ENCODE measurements at regions not wholly inside any gene's neighbourhood (a gene's known extent, or its start where the extent isn't known, plus 50 kb on each side); places are given as distances from the start of the nearest gene placed in this dataset.
"Not testable (repeated sequence)": the region's sequence is repeated elsewhere in the genome, so short reads cannot be mapped to it uniquely, and the experiment has no call there.

DNA sequence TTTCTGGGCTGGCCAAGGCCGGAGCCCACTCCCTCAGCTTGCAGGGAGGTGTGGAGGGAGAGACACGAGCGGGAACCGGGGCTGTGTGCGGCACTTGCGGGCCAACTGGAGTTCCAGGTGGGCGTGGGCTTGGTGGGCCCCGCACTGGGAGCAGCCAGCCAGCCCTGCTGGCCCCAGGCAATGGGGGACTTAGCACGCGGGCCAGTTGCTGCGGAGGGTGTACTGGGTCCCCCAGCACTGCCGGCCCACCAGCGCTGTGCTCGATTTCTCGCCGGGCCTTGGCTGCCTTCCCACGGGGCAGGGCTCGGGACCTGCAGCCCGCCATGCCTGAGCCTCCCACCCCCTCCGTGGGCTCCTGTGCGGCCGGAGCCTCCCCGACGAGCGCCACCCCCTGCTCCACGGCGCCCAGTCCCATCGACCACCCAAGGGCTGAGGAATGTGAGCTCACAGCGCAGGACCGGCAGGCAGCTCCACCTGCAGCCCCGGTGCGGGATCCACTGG, 300.1 kb downstream of the SLC7A11 start:
- H3K9me3 ChIP-seq (ENCODE audit: control insufficient read depth in 1 of 2, low read length in 2 of 2); H3K4me3 ChIP-seq (ENCODE audit: low read depth in 1 of 2, low read length in 2 of 2); H3K9ac ChIP-seq (ENCODE audit: low read depth in 1 of 2, low read length in 2 of 2); H3K27me3 ChIP-seq (ENCODE audit: control insufficient read depth in 1 of 2, insufficient read depth in 2 of 2, low read length in 2 of 2); H3K36me3 ChIP-seq (ENCODE audit: control insufficient read depth in 1 of 2, insufficient read depth in 2 of 2, low read length in 2 of 2); H3K4me1 ChIP-seq (ENCODE audit: control insufficient read depth in 1 of 2, insufficient read depth in 2 of 2, low read length in 2 of 2); H3K27ac ChIP-seq (ENCODE audit: low read depth, low read length): not testable (repeated sequence)

DNA sequence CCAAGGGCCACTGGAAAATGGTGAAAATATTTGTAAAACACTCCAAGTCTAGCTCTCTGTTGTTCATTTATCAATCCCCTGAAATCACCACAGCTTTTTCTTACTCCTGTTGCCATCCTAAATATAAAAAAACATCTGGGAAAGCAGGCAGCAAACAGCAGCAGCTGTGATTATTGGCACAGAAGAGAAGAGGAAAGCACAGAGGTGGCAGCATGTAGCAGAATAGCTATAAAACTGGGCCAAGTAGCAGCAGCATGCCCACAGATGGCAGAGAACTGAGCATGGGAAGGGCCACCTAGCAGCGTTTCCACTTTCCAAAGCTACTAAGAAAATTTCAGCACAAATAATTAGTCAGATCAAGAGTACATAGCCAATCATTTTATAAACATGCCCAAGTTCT, 307.2 kb downstream of the SLC7A11 start:
- Histone ChIP-seq H3K4me3 (ENCODE audit: low read depth in 1 of 2, low read length in 2 of 2) (no peak overlapping the region), H3K9me3 (ENCODE audit: control insufficient read depth in 1 of 2, low read length in 2 of 2) (no peaks in the 10 kb centered on the region), H3K4me1 (ENCODE audit: control insufficient read depth in 1 of 2, insufficient read depth in 2 of 2, low read length in 2 of 2) (no peaks in the 10 kb centered on the region), H3K9ac (ENCODE audit: low read depth in 1 of 2, low read length in 2 of 2) (no peak overlapping the region), H3K27ac (ENCODE audit: low read depth, low read length) (no peak overlapping the region), H3K36me3 (ENCODE audit: control insufficient read depth in 1 of 2, insufficient read depth in 2 of 2, low read length in 2 of 2) (no peaks in the 10 kb centered on the region), H3K27me3 (ENCODE audit: control insufficient read depth in 1 of 2, insufficient read depth in 2 of 2, low read length in 2 of 2) (no peaks in the 10 kb centered on the region)

DNA sequence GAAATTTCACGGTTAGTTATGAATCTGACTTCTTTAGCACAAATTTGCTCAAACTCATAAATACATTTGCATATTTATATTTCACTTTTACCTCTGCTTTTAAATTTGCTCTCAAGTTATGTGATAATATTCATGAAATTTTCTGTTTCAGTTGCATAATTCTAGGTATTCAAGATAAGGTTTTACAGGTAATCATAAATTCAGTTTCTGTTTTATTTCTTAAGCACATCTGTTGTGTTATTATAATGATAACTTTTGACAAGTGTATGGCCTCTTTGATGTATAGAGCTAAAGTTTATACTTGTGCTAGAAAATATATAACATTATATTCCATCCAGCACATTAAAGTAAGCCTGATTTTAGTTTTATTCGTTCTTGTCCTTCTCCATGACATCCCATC, 308.1 kb downstream of the SLC7A11 start:
- no peak overlapping the region for H3K4me3 ChIP-seq (ENCODE audit: low read depth in 1 of 2, low read length in 2 of 2)
- no peak overlapping the region for H3K27ac ChIP-seq (ENCODE audit: low read depth, low read length)
- no peaks in the 10 kb centered on the region for H3K36me3 ChIP-seq (ENCODE audit: control insufficient read depth in 1 of 2, insufficient read depth in 2 of 2, low read length in 2 of 2)
- H3K9me3 ChIP-seq (ENCODE audit: control insufficient read depth in 1 of 2, low read length in 2 of 2): no peaks in the 10 kb centered on the region
- no peaks in the 10 kb centered on the region for H3K4me1 ChIP-seq (ENCODE audit: control insufficient read depth in 1 of 2, insufficient read depth in 2 of 2, low read length in 2 of 2)
- no peak overlapping the region for H3K9ac ChIP-seq (ENCODE audit: low read depth in 1 of 2, low read length in 2 of 2)
- H3K27me3 ChIP-seq (ENCODE audit: control insufficient read depth in 1 of 2, insufficient read depth in 2 of 2, low read length in 2 of 2): no peaks in the 10 kb centered on the region

- no peaks in the 10 kb centered on the region for H3K4me1 ChIP-seq (ENCODE audit: control insufficient read depth in 1 of 2, insufficient read depth in 2 of 2, low read length in 2 of 2)
- no peak overlapping the region for H3K27ac ChIP-seq (ENCODE audit: low read depth, low read length)
- H3K27me3 ChIP-seq (ENCODE audit: control insufficient read depth in 1 of 2, insufficient read depth in 2 of 2, low read length in 2 of 2): no peaks in the 10 kb centered on the region
- H3K4me3 ChIP-seq (ENCODE audit: low read depth in 1 of 2, low read length in 2 of 2): no peak overlapping the region
- H3K9me3 ChIP-seq (ENCODE audit: control insufficient read depth in 1 of 2, low read length in 2 of 2): no peaks in the 10 kb centered on the region
- H3K9ac ChIP-seq (ENCODE audit: low read depth in 1 of 2, low read length in 2 of 2): no peak overlapping the region
- H3K36me3 ChIP-seq (ENCODE audit: control insufficient read depth in 1 of 2, insufficient read depth in 2 of 2, low read length in 2 of 2): no peaks in the 10 kb centered on the region
Observed at GRCh38 chr4:137927972-137928371, 314.2 kb downstream of the SLC7A11 start.

GRCh38 chr4:137923494-137923893, 318.7 kb downstream of the SLC7A11 start:
- Histone ChIP-seq H3K9ac (ENCODE audit: low read depth in 1 of 2, low read length in 2 of 2) (no peak overlapping the region), H3K27me3 (ENCODE audit: control insufficient read depth in 1 of 2, insufficient read depth in 2 of 2, low read length in 2 of 2) (no peaks in the 10 kb centered on the region), H3K4me3 (ENCODE audit: low read depth in 1 of 2, low read length in 2 of 2) (no peak overlapping the region), H3K36me3 (ENCODE audit: control insufficient read depth in 1 of 2, insufficient read depth in 2 of 2, low read length in 2 of 2) (no peaks in the 10 kb centered on the region), H3K4me1 (ENCODE audit: control insufficient read depth in 1 of 2, insufficient read depth in 2 of 2, low read length in 2 of 2) (no peaks in the 10 kb centered on the region), H3K27ac (ENCODE audit: low read depth, low read length) (no peak overlapping the region), H3K9me3 (ENCODE audit: control insufficient read depth in 1 of 2, low read length in 2 of 2) (no peaks in the 10 kb centered on the region)

DNA sequence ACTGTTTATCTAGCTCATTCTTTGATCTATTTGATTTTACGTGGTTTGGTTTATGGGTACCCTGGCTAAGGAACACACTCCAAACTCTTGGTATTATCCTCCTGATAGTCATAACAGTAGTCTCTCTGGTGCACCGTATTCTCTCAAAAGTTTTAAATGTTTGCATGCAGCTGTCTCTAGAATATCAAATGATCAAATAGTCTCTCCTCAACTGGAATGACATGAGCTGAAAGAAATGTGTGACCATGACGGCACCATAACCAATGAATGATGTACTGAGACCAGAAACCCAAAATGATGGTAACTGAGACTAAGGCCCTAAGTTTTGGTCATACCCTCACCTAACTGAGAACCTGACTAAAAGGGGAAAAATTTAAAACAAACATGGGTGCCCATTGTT, 319.4 kb downstream of the SLC7A11 start:
- Histone ChIP-seq H3K9ac (ENCODE audit: low read depth in 1 of 2, low read length in 2 of 2) (no peak overlapping the region), H3K36me3 (ENCODE audit: control insufficient read depth in 1 of 2, insufficient read depth in 2 of 2, low read length in 2 of 2) (no peaks in the 10 kb centered on the region), H3K9me3 (ENCODE audit: control insufficient read depth in 1 of 2, low read length in 2 of 2) (no peaks in the 10 kb centered on the region), H3K27ac (ENCODE audit: low read depth, low read length) (no peak overlapping the region), H3K4me1 (ENCODE audit: control insufficient read depth in 1 of 2, insufficient read depth in 2 of 2, low read length in 2 of 2) (no peaks in the 10 kb centered on the region), H3K27me3 (ENCODE audit: control insufficient read depth in 1 of 2, insufficient read depth in 2 of 2, low read length in 2 of 2) (no peaks in the 10 kb centered on the region), H3K4me3 (ENCODE audit: low read depth in 1 of 2, low read length in 2 of 2) (no peak overlapping the region)

- H3K9ac ChIP-seq (ENCODE audit: low read depth in 1 of 2, low read length in 2 of 2): no peak overlapping the region
- no peaks in the 10 kb centered on the region for H3K9me3 ChIP-seq (ENCODE audit: control insufficient read depth in 1 of 2, low read length in 2 of 2)
- H3K4me1 ChIP-seq (ENCODE audit: control insufficient read depth in 1 of 2, insufficient read depth in 2 of 2, low read length in 2 of 2): no peaks in the 10 kb centered on the region
- no peak overlapping the region for H3K27ac ChIP-seq (ENCODE audit: low read depth, low read length)
- H3K4me3 ChIP-seq (ENCODE audit: low read depth in 1 of 2, low read length in 2 of 2): no peak overlapping the region
- H3K27me3 ChIP-seq (ENCODE audit: control insufficient read depth in 1 of 2, insufficient read depth in 2 of 2, low read length in 2 of 2): no peaks in the 10 kb centered on the region
- H3K36me3 ChIP-seq (ENCODE audit: control insufficient read depth in 1 of 2, insufficient read depth in 2 of 2, low read length in 2 of 2): no peaks in the 10 kb centered on the region
Observed at GRCh38 chr4:137909529-137910309, 332.4 kb downstream of the SLC7A11 start.

GRCh38 chr4:137905930-137906329, 336.2 kb downstream of the SLC7A11 start:
- H3K4me3 ChIP-seq (ENCODE audit: low read depth in 1 of 2, low read length in 2 of 2): no peak overlapping the region
- no peaks in the 10 kb centered on the region for H3K36me3 ChIP-seq (ENCODE audit: control insufficient read depth in 1 of 2, insufficient read depth in 2 of 2, low read length in 2 of 2)
- no peaks in the 10 kb centered on the region for H3K9me3 ChIP-seq (ENCODE audit: control insufficient read depth in 1 of 2, low read length in 2 of 2)
- no peaks in the 10 kb centered on the region for H3K4me1 ChIP-seq (ENCODE audit: control insufficient read depth in 1 of 2, insufficient read depth in 2 of 2, low read length in 2 of 2)
- H3K9ac ChIP-seq (ENCODE audit: low read depth in 1 of 2, low read length in 2 of 2): no peak overlapping the region
- H3K27ac ChIP-seq (ENCODE audit: low read depth, low read length): no peak overlapping the region
- no peaks in the 10 kb centered on the region for H3K27me3 ChIP-seq (ENCODE audit: control insufficient read depth in 1 of 2, insufficient read depth in 2 of 2, low read length in 2 of 2)

DNA sequence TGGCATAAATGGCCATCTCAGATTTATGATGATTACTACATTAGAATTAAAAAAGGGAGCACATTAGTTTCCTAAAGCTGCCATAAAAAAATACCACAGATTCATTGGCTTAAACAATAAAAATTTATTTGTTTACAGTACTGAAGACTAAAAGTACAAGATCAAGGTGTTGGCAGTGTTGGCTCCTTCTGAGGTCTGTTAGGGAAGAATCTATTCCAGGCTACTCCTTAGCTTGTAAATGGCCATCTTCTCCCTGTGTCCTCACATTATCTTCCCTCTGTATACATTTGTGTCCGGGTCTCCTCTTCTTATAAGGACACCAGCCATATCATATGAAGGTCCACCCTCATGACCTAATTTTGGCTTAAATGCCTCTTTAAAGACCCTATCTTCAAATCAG, 341.0 kb downstream of the SLC7A11 start:
- Histone ChIP-seq H3K27ac (ENCODE audit: low read depth, low read length) (no peak overlapping the region), H3K36me3 (ENCODE audit: control insufficient read depth in 1 of 2, insufficient read depth in 2 of 2, low read length in 2 of 2) (no peaks in the 10 kb centered on the region), H3K9ac (ENCODE audit: low read depth in 1 of 2, low read length in 2 of 2) (no peak overlapping the region), H3K4me3 (ENCODE audit: low read depth in 1 of 2, low read length in 2 of 2) (no peak overlapping the region), H3K4me1 (ENCODE audit: control insufficient read depth in 1 of 2, insufficient read depth in 2 of 2, low read length in 2 of 2) (no peaks in the 10 kb centered on the region), H3K9me3 (ENCODE audit: control insufficient read depth in 1 of 2, low read length in 2 of 2) (no peaks in the 10 kb centered on the region), H3K27me3 (ENCODE audit: control insufficient read depth in 1 of 2, insufficient read depth in 2 of 2, low read length in 2 of 2) (no peaks in the 10 kb centered on the region)

DNA sequence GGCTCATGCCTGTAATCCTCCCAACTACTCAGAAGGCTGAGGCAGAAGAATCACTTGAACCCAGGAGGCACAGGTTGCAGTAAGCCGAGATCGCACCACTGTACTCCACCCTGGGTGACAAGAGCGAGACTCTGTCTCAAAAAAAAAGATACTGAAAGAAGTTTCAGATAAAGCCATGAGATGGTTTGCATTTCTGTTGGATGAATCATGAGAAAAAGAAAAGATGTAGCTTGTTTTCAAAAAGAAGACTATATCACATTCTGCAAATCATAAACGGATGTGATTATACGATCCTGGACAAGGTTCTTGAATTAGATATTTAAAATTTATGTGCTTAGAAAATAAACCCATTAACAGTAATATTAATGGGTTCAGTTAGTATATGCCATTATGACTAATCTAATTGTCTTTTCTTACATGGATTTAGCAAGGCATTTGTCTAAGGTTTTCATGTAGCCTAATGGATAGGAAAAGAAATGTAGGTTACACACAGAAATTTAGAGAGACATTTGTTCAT, 345.9 kb downstream of the SLC7A11 start:
- Histone ChIP-seq H3K27me3 (ENCODE audit: control insufficient read depth in 1 of 2, insufficient read depth in 2 of 2, low read length in 2 of 2) (no peaks in the 10 kb centered on the region), H3K4me3 (ENCODE audit: low read depth in 1 of 2, low read length in 2 of 2) (no peak overlapping the region), H3K9ac (ENCODE audit: low read depth in 1 of 2, low read length in 2 of 2) (no peak overlapping the region), H3K36me3 (ENCODE audit: control insufficient read depth in 1 of 2, insufficient read depth in 2 of 2, low read length in 2 of 2) (no peaks in the 10 kb centered on the region), H3K9me3 (ENCODE audit: control insufficient read depth in 1 of 2, low read length in 2 of 2) (no peaks in the 10 kb centered on the region), H3K4me1 (ENCODE audit: control insufficient read depth in 1 of 2, insufficient read depth in 2 of 2, low read length in 2 of 2) (no peaks in the 10 kb centered on the region), H3K27ac (ENCODE audit: low read depth, low read length) (no peak overlapping the region)

All from duodenal mucosa (tissue), 2 donors.